Liver (tissue), 8 donors: ENCODE measurements at regions not wholly inside any gene's neighbourhood (a gene's known extent, or its start where the extent isn't known, plus 50 kb on each side); places are given as distances from the start of the nearest gene placed in this dataset.

Experiments used
- DNase-seq: peaks from one replicate; pipeline ENCODE4 v3.0.0-alpha.2; 2017; ENCODE audit warnings: low spot score
- H3K27ac ChIP-seq, 2 donors: one replicate each; pipeline ENCODE4 v1.7.0; 2013; ENCODE audit warnings: inconsistent platforms in 2 of 2, low read length in 2 of 2, control low read depth in 1 of 2, low read depth in 1 of 2, mild to moderate bottlenecking in 1 of 2
- H3K27me3 ChIP-seq, 4 donors: one replicate each; pipeline versions ENCODE4 v1.6.1 to v1.7.0; 2013; ENCODE audit warnings: low read length in 3 of 4, inconsistent platforms in 1 of 4, mild to moderate bottlenecking in 1 of 4, moderate library complexity in 1 of 4; ENCODE audit not compliant: control insufficient read depth in 4 of 4, insufficient read depth in 4 of 4
- H3K36me3 ChIP-seq, 4 donors: one replicate each; pipeline versions ENCODE4 v1.6.1 to v1.7.0; 2013; ENCODE audit warnings: low read length in 3 of 4, mild to moderate bottlenecking in 3 of 4, low read depth in 1 of 4, moderate library complexity in 1 of 4; ENCODE audit not compliant: control insufficient read depth in 4 of 4, insufficient read depth in 3 of 4
- H3K4me1 ChIP-seq, 4 donors: one replicate each; pipeline versions ENCODE4 v1.6.1 to v1.7.0; 2013; ENCODE audit warnings: low read length in 3 of 4, mild to moderate bottlenecking in 3 of 4, moderate library complexity in 1 of 4; ENCODE audit not compliant: control insufficient read depth in 4 of 4, insufficient read depth in 4 of 4
- H3K4me3 ChIP-seq, 3 donors: one replicate each; pipeline versions ENCODE4 v1.6.1 to v1.7.0; 2013; ENCODE audit warnings: low read length in 3 of 3, control low read depth in 1 of 3, low read depth in 1 of 3, mild to moderate bottlenecking in 1 of 3
- H3K9ac ChIP-seq, 2 donors: one replicate each; pipeline ENCODE4 v1.7.0; 2013; ENCODE audit warnings: low read length in 2 of 2, mild to moderate bottlenecking in 2 of 2, moderate library complexity in 2 of 2, control low read depth in 1 of 2, low read depth in 1 of 2
- H3K9me3 ChIP-seq, 4 donors: one replicate each; pipeline versions ENCODE4 v1.6.1 to v1.7.0; 2013; ENCODE audit warnings: low read length in 3 of 4; ENCODE audit not compliant: control insufficient read depth in 4 of 4
- ATF3 ChIP-seq: IDR thresholded peaks from 2 replicates; pipeline ENCODE4 v1.6.1; 2016; ENCODE audit warnings: antibody characterized with exemption
- CTCF ChIP-seq: fragments of 150-350 bp; IDR thresholded peaks from 2 replicates; pipeline ENCODE4 v1.5.1; 2017; ENCODE audit warnings: improper control_type of control experiment, low read depth, low read length; ENCODE audit not compliant: missing input control
- FOXA1 ChIP-seq: IDR thresholded peaks from 2 replicates; pipeline ENCODE4 v1.6.1; 2016; ENCODE audit warnings: antibody characterized with exemption
- FOXA2 ChIP-seq: IDR thresholded peaks from 2 replicates; pipeline ENCODE4 v1.6.1; 2016; ENCODE audit warnings: antibody characterized with exemption
- HNF4A ChIP-seq, 2 donors: conservative IDR thresholded peaks; 2 replicates each; pipeline ENCODE4 v1.6.1; 2016; ENCODE audit warnings: antibody characterized with exemption in 2 of 2, mild to moderate bottlenecking in 2 of 2
- HNF4G ChIP-seq: IDR thresholded peaks from 2 replicates; pipeline ENCODE4 v1.6.1; 2016; ENCODE audit warnings: antibody characterized with exemption
- JUND ChIP-seq, 2 donors: IDR thresholded peaks; 2 replicates each; pipeline ENCODE4 v1.6.1; 2016; ENCODE audit warnings: antibody characterized with exemption in 2 of 2
- MAX ChIP-seq: IDR thresholded peaks from 2 replicates; pipeline ENCODE4 v1.6.1; 2016; ENCODE audit warnings: antibody characterized with exemption
- NR2F2 ChIP-seq: IDR thresholded peaks from 2 replicates; pipeline ENCODE4 v1.6.1; 2016; ENCODE audit warnings: antibody characterized with exemption
- RAD21 ChIP-seq, 2 donors: IDR thresholded peaks; 2 replicates each; pipeline ENCODE4 v1.6.1; 2016; ENCODE audit warnings: antibody characterized with exemption in 2 of 2, mild to moderate bottlenecking in 2 of 2
- REST ChIP-seq: IDR thresholded peaks from 2 replicates; pipeline ENCODE4 v1.6.1; 2016; ENCODE audit warnings: antibody characterized with exemption, mild to moderate bottlenecking
- RXRA ChIP-seq, 2 donors: IDR thresholded peaks; 2 replicates each; pipeline ENCODE4 v1.6.1; 2017 to 2018; ENCODE audit warnings: antibody characterized with exemption in 2 of 2, mild to moderate bottlenecking in 1 of 2
- SP1 ChIP-seq: IDR thresholded peaks from 2 replicates; pipeline ENCODE4 v1.6.1; 2018; ENCODE audit warnings: antibody characterized with exemption, mild to moderate bottlenecking
- YY1 ChIP-seq: IDR thresholded peaks from 2 replicates; pipeline ENCODE4 v1.6.1; 2016; ENCODE audit warnings: antibody characterized with exemption, mild to moderate bottlenecking
- ZBTB33 ChIP-seq: IDR thresholded peaks from 2 replicates; pipeline ENCODE4 v1.6.1; 2016; ENCODE audit warnings: antibody characterized with exemption
- WGBS: extraction: QIAGEN DNeasy Blood & Tissue Kit; methylation state at CpG from one replicate; pipeline ENCODE4 v1.1.7; 2013; 5-methylcytosine and 5-hydroxymethylcytosine counted together
- donor health status: healthy.
- donor health status: healthy.
- donor health status: healthy.
- donor health status: healthy.
- donor health status: healthy.

- TF ChIP-seq CTCF (no peak), ZBTB33 (no peak)
These were observed 397.4 kb upstream of the SALL3 start (continued) for GRCh38 chr18:78582181-78582709.

GRCh38 chr18:78582898-78583738 is 396.5 kb upstream of the SALL3 start:
- DNase-seq, result no peak
- H3K4me3 ChIP-seq, result no peak overlapping the region
- TF ChIP-seq RAD21 (IDR thresholded peaks at IDR 0.05), result no peak
- H3K27me3 ChIP-seq, result peaks cover 0 to 6% (median 0%) of the 10 kb centered on the region in 4 donors
- H3K27ac ChIP-seq, result no peak overlapping the region
- H3K9ac ChIP-seq, result no peak overlapping the region
- peaks cover 0 to 2% (median 0%) of the 10 kb centered on the region in 4 donors for H3K9me3 ChIP-seq
- H3K4me1 ChIP-seq, result no peaks in the 10 kb centered on the region
- no peaks in the 10 kb centered on the region for H3K36me3 ChIP-seq
- 67% methylated on average over 26 of the region's 26 CpGs for WGBS

GRCh38 chr18:78583739-78584458 is 395.7 kb upstream of the SALL3 start:
- H3K9me3 ChIP-seq, result peaks cover 0 to 2% (median 0%) of the 10 kb centered on the region in 4 donors
- H3K4me1 ChIP-seq, result no peaks in the 10 kb centered on the region
- DNase-seq, result no peak
- no peak overlapping the region for H3K27ac ChIP-seq
- TF ChIP-seq FOXA2, result no peak
- no peak for TF ChIP-seq CTCF
- no peak for TF ChIP-seq MAX
- no peak for TF ChIP-seq RAD21 (IDR thresholded peaks at IDR 0.05)
- TF ChIP-seq SP1, result no peak
- TF ChIP-seq REST, result no peak
- no peak for TF ChIP-seq HNF4G
- TF ChIP-seq YY1, result no peak
- TF ChIP-seq ZBTB33, result no peak
- no peak for TF ChIP-seq RXRA (IDR thresholded peaks at IDR 0.05)
- no peak for TF ChIP-seq ATF3
- TF ChIP-seq HNF4A (conservative IDR thresholded peaks at IDR 0.05), result no peak
- TF ChIP-seq NR2F2, result no peak
- TF ChIP-seq JUND (IDR thresholded peaks at IDR 0.05), result no peak
- no peak for TF ChIP-seq FOXA1
- peaks cover 0 to 6% (median 0%) of the 10 kb centered on the region in 4 donors for H3K27me3 ChIP-seq
- no peak overlapping the region for H3K4me3 ChIP-seq
- H3K9ac ChIP-seq, result no peak overlapping the region
- H3K36me3 ChIP-seq, result no peaks in the 10 kb centered on the region
- 82% methylated on average over 23 of the region's 23 CpGs for WGBS
